ENCODE measurements at regions not wholly inside any gene's neighbourhood (a gene's known extent, or its start where the extent isn't known, plus 50 kb on each side); places are given as distances from the start of the nearest gene placed in this dataset.

DNA sequence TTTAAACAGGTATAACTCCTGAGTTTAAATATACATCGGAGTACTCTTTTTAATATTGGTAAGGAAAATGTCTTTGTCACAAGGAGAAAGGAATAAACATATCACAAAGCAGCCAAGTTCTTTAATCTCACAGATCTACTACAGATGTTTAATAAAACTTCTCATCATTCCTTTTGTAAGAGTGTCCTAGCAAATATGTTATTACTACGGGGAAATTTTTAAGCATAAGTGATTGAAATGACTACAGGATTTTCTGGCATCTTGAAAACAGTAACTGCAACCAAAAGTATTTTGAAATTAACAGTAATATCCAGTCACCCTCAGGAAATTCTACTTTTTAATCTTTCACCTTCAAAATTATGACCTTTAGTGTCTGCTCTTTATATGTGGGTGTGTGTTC is 403.1 kb downstream of the IRS1 start:
- no peaks in the 10 kb centered on the region for H3K36me3 ChIP-seq
- no peak overlapping the region for H3K27ac ChIP-seq
- no peak for TF ChIP-seq Cebpa-rat (IDR thresholded peaks at IDR 0.05)
- H3K9ac ChIP-seq: no peak overlapping the region
- H3K9me3 ChIP-seq: peaks cover 3% of the 10 kb centered on the region; the same call in 1 of the 2 replicates
- no peak overlapping the region for H3K4me2 ChIP-seq
- H3K4me3 ChIP-seq: no peak overlapping the region
- no peaks in the 10 kb centered on the region for H3K4me1 ChIP-seq
- no peaks in the 10 kb centered on the region for H3K27me3 ChIP-seq
- H4K20me1 ChIP-seq: no peaks in the 10 kb centered on the region

DNA sequence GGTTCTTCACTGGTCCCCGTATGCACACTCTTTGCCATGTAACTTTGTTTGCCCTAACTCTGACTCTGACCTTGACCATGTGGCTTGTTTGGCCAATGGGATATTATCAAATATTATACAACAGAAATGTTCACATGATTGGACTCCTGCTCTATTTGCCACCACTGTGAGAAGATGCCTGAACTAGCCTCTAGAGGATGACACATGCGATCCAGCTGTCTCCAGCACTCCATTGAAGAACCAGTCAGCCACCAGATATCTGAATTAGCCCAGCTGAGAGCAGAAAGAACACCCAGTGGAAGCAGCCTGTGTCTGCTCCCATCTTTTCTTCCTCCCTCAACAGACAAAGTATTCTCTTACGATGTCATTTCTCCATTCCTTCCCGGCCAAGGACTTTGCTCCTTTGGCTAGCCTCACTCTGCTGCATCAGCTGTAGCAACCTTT is 412.1 kb downstream of the IRS1 start:
- TF ChIP-seq Cebpa-rat (IDR thresholded peaks at IDR 0.05): no peak
- no peaks in the 10 kb centered on the region for H3K27me3 ChIP-seq
- H3K4me2 ChIP-seq: no peak overlapping the region
- H3K4me1 ChIP-seq: no peaks in the 10 kb centered on the region
- no peak overlapping the region for H3K9ac ChIP-seq
- no peak overlapping the region for H3K4me3 ChIP-seq
- no peak overlapping the region for H3K27ac ChIP-seq
- H4K20me1 ChIP-seq: no peaks in the 10 kb centered on the region
- peaks cover 5% of the 10 kb centered on the region; the same call in 1 of the 2 replicates for H3K9me3 ChIP-seq
- no peaks in the 10 kb centered on the region for H3K36me3 ChIP-seq

DNA sequence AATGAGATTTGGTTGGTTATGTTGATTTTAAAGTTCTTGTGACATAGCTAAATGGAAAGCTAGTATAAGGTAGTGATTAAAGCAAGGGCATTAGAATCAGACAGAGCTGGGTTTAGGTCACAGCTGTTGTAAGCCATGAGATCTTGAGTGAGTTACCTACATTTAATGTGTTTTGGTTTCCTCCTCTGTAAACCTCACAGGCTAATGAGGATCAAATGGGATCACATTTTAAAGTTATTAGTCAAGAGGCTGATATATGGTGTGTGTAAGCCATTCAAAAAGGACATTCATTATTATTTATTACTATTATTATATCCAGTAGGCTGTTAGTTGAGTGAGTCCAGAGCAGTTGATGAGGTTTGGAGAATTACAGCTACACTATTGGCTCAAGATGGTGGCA is 416.2 kb downstream of the IRS1 start:
- Histone ChIP-seq H3K4me2 (no peak overlapping the region), H3K4me3 (no peak overlapping the region), H3K9me3 (no peaks in the 10 kb centered on the region), H3K27me3 (no peaks in the 10 kb centered on the region), H3K9ac (no peak overlapping the region), H3K4me1 (no peaks in the 10 kb centered on the region), H4K20me1 (no peaks in the 10 kb centered on the region), H3K27ac (no peak overlapping the region), H3K36me3 (no peaks in the 10 kb centered on the region)
- TF ChIP-seq Cebpa-rat (IDR thresholded peaks at IDR 0.05): no peak

DNA sequence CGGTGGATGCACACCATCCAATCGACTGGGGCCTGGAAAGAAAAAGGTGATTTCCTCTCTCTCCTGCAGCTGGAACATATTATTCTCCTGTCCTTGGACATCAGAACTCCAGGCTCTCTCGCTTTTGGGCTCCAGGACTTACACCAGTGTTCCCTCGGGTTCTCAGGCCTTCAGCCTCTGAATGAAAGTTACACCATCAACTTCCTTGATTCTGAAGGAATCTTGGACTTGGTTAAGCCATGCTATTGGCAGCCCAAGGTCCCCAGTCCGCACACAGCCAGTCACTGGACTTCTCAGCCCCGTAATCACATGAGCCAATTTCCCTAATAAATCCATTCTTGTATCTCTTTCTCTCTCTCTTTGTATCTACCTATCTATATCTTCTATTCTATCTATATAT is 418.9 kb downstream of the IRS1 start:
- Histone ChIP-seq H3K27me3 (no peaks in the 10 kb centered on the region), H3K9ac (no peak overlapping the region), H3K36me3 (no peaks in the 10 kb centered on the region), H4K20me1 (no peaks in the 10 kb centered on the region), H3K27ac (no peak overlapping the region), H3K4me2 (no peak overlapping the region), H3K4me3 (no peak overlapping the region), H3K4me1 (no peaks in the 10 kb centered on the region), H3K9me3 (no peaks in the 10 kb centered on the region)
- TF ChIP-seq Cebpa-rat (IDR thresholded peaks at IDR 0.05): no peak

DNA sequence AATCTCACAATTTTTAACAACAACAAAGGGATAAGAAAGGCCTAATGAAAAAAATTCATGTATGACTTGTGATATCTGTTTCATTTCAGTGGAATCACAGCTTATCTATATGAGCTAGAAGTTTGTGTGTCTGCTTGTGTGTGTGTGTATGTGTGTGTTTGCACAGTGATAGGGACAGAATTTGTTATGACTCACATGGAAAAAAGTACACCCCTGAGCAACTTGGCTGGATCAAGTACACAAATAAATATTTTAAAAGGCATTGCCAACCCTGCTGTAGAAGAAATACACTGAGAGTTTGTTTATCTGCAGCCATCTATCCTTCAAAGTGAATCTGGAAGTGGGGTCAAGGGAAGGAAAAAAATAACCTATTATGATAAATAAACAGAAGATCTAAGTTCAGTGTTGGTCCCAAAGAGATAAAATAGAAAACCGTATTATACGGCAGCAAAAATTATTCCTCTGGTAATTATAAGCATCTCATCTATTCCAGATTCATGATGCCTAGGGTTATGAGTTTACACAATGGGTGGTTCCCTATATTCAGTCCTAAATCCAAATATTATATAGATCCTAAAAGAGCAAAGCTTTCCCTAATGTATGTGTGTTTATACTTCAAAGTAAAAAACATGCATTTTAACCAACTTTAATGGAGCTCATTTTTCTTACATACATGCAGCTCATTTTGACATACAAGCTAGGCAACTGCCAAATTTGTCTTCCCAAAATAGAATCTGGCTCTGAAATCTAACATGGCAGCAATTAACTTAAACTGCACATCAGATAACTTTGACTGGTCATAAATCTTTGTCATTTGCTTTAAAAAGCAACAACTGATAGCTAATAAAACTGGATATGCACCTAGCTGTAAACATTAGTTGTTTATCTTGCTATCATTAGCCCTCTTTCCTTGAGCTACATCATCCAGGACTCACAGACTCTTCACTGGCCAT is 420.6 kb downstream of the IRS1 start:
- no peaks in the 10 kb centered on the region for H3K27me3 ChIP-seq
- H3K27ac ChIP-seq: no peak overlapping the region
- no peak overlapping the region for H3K9ac ChIP-seq
- H3K4me1 ChIP-seq: no peaks in the 10 kb centered on the region
- H3K4me3 ChIP-seq: no peak overlapping the region
- no peak overlapping the region for H3K4me2 ChIP-seq
- no peaks in the 10 kb centered on the region for H3K36me3 ChIP-seq
- TF ChIP-seq Cebpa-rat (IDR thresholded peaks at IDR 0.05): no peak
- H4K20me1 ChIP-seq: no peaks in the 10 kb centered on the region
- H3K9me3 ChIP-seq: no peaks in the 10 kb centered on the region

- Histone ChIP-seq H4K20me1 (no peaks in the 10 kb centered on the region), H3K4me1 (no peaks in the 10 kb centered on the region), H3K27ac (no peak overlapping the region), H3K9me3 (no peaks in the 10 kb centered on the region), H3K4me3 (no peak overlapping the region), H3K27me3 (no peaks in the 10 kb centered on the region), H3K9ac (no peak overlapping the region), H3K4me2 (no peak overlapping the region), H3K36me3 (no peaks in the 10 kb centered on the region)
- no peak for TF ChIP-seq Cebpa-rat (IDR thresholded peaks at IDR 0.05)
Observed at GRCh38 chr2:226376516-226377180, 423.0 kb downstream of the IRS1 start.

DNA sequence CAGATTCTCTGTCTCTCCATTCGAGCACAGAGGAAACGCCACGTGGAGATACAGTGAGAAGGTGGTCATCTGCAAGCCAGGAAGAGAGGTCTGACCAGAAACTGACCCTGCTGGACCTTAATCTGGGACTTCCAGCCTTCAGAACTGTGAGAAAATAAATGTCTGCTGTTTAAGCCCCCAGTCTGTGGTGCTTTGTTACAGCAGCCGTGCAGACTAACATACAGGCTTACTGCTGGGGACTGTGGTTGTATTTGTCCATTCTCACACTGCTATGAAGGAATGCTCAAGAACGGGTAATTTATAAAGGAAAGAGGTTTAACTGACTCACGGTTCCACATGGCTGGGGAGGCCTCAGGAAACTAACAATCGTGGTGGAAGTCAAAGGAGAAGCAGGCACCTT is 432.7 kb downstream of the IRS1 start:
- H3K4me3 ChIP-seq: no peak overlapping the region

DNA sequence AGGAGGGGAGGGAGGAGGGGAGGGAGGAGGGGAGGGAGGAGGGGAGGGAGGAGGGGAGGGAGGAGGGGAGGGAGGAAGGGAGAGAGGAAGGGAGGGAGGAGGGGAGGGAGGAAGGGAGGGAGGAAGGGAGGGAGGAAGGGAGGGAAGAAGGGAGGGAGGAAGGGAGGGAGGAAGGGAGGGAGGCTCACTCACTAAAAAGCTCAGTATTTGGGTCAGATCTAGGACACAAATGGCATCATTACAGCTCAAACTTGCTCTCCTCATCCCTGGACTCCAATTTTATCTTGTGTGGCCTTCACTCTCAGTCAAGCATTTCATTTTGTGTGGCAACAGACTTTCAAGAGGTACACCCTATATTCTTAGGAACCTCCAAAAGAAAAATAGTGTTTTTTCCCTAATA is 435.4 kb downstream of the IRS1 start:
- no peak for TF ChIP-seq Cebpa-rat (IDR thresholded peaks at IDR 0.05)
- Histone ChIP-seq H3K9ac (no peak overlapping the region), H3K27ac (no peak overlapping the region), H3K27me3 (no peaks in the 10 kb centered on the region), H3K4me1 (peaks cover 8% of the 10 kb centered on the region; the same call in 1 of the 2 replicates), H4K20me1 (no peaks in the 10 kb centered on the region), H3K4me3 (no peak overlapping the region), H3K4me2 (no peak overlapping the region), H3K36me3 (no peaks in the 10 kb centered on the region), H3K9me3 (no peaks in the 10 kb centered on the region)

More for the DNA sequence above, 432.7 kb downstream of the IRS1 start:
- no peak for TF ChIP-seq Cebpa-rat (IDR thresholded peaks at IDR 0.05)
- Histone ChIP-seq H3K36me3 (no peaks in the 10 kb centered on the region), H3K4me2 (peak overlapping the region; percentile 26; the same call in 1 of the 2 replicates), H3K27ac (0 out of 2 replicates have a peak overlapping the region, but pooled peaks have one; percentile 22), H3K27me3 (no peaks in the 10 kb centered on the region), H3K4me1 (peaks cover 8% of the 10 kb centered on the region; the same call in 1 of the 2 replicates), H3K9me3 (no peaks in the 10 kb centered on the region), H3K9ac (no peak overlapping the region), H4K20me1 (no peaks in the 10 kb centered on the region)

- Histone ChIP-seq H3K4me2 (no peak overlapping the region), H3K9me3 (no peaks in the 10 kb centered on the region), H3K9ac (no peak overlapping the region), H4K20me1 (no peaks in the 10 kb centered on the region), H3K36me3 (no peaks in the 10 kb centered on the region), H3K4me3 (no peak overlapping the region), H3K4me1 (peaks cover 8% of the 10 kb centered on the region; the same call in 1 of the 2 replicates), H3K27me3 (no peaks in the 10 kb centered on the region), H3K27ac (no peak overlapping the region)
- no peak for TF ChIP-seq Cebpa-rat (IDR thresholded peaks at IDR 0.05)
Observed at GRCh38 chr2:226362980-226363379, 436.6 kb downstream of the IRS1 start.

GRCh38 chr2:226360658-226361057 is 439.0 kb downstream of the IRS1 start:
- Histone ChIP-seq H3K9ac (no peak overlapping the region), H3K27me3 (no peaks in the 10 kb centered on the region), H3K4me1 (no peaks in the 10 kb centered on the region), H4K20me1 (no peaks in the 10 kb centered on the region), H3K36me3 (no peaks in the 10 kb centered on the region), H3K9me3 (no peaks in the 10 kb centered on the region), H3K4me3 (no peak overlapping the region), H3K4me2 (no peak overlapping the region), H3K27ac (no peak overlapping the region)
- no peak for TF ChIP-seq Cebpa-rat (IDR thresholded peaks at IDR 0.05)
